ENCODE measurements at regions not wholly inside any gene's neighbourhood (a gene's known extent, or its start where the extent isn't known, plus 50 kb on each side); places are given as distances from the start of the nearest gene placed in this dataset.
A peak's percentile ranks its signal among the peaks of the same experiment; 100 is the strongest.
"Not testable (repeated sequence)": the region's sequence is repeated elsewhere in the genome, so short reads cannot be mapped to it uniquely, and the experiment has no call there.

DNA sequence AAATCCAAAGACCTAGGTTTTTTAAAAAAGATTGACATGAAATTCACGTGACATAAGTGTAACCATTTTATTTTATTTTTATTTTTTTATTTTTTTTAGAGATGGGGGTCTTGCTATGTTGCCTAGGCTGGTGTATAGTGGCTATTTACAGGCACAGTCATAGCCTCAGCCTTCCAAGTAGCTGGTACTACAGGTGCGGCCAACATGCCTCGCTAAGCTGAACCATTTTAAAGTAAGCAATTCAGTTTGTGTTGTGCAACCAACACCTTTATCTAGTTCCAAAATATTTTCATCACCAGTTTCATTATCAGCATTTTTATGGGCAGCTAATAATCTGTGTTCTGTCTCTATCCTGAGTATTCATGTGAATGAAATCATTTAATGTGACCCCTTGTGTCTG lies 107.5 kb upstream of the ENPEP start:
- DNase-seq (ENCODE audit: low read depth, low spot score), result no peak
- in situ Hi-C loops (cut with HindIII; ENCODE audit: low pct_unique_long_range_greater_than_20kb, low sequenced_read_pairs), result no loop called here

DNA sequence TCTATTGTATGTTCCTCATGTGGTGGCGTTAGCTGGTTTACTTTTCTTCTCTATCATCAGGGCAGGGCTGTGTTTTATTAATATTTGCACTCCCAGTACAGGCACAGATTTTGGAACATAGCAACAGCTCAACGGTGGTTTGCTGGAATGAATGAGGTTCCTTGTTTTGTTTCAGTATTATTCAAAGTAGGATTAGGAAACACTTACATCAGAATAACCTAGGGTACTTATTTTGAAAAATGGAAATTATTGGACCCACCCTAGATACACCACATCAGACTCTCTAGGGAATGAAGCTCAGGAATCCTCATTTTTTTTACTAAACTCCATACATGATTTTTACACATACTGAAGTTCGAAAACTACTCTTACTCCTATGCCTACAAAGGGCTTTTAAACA lies 108.8 kb upstream of the ENPEP start:
- DNase-seq (ENCODE audit: low read depth, low spot score), result no peak
- in situ Hi-C loops (cut with HindIII; ENCODE audit: low pct_unique_long_range_greater_than_20kb, low sequenced_read_pairs), result no loop called here

DNA sequence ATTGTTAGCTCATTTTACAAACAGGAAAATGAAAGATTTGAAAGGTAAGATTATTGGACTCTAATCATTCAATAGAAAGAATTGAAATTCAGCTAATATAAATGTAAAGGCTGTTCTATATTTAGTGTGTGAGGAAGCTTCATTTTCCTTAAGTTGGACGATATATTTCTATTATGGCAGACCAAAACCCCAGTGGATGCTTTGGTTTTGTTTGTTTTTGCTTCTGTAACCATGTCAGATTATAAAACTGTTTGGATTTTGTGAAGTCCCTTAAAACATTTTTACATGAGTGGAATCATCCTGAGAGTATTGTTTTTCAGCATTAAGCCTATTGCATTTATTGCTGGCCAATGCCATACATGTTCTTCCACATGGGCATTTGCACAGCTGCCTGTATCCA lies 110.2 kb upstream of the ENPEP start:
- no peak for DNase-seq (ENCODE audit: low read depth, low spot score)
- in situ Hi-C loops (cut with HindIII; ENCODE audit: low pct_unique_long_range_greater_than_20kb, low sequenced_read_pairs), result no loop called here

DNA sequence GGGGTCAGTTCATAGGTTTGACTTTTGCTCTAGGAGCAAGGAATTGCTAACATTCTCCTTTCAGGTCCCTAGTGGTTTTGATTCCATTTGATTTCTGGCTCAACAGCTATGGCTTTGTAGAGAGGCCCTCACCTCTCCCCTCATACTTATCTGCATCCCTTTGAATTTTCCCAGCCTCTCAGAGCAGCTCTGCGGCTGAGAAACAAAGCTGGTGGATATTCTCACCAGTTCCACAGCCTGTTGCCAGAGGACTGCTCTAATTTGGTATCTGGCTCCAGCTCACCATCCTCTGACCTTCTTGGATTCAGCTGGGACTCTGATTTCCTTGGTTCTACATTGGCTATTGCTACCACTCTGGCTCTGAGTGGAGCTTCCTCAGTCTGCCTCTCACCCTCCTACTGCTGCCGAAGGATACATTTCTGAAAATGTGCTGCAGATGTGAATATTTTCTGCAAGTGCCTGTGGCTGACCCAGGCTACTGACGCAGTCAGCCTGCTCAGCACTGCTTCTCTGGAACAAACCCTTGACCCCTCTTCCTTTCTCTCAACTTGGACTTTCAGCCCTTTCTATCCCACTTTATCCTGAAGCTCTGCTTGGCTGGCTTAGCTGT lies 110.9 kb upstream of the ENPEP start:
- no peak for DNase-seq (ENCODE audit: low read depth, low spot score)
- in situ Hi-C loops (cut with HindIII; ENCODE audit: low pct_unique_long_range_greater_than_20kb, low sequenced_read_pairs), result no loop called here

DNA sequence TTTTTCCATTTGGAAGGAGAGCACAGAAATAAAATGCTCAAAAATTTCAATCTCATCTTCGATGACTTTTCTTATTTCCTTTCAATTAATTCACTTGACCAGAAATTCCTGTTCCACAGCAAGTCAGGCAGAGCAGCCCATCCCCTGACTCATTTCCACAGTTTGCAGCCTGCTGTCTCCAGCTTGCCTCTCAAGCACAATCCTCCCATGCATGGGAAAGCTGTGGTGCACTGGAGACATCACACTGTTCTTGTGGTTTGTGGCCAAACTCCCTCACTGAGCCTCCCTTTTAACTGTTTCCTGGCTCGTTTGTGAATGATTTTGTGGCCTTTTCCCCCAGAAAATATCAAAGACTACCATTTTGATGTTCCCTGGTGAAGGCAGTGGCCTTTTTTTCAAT lies 114.0 kb upstream of the ENPEP start:
- in situ Hi-C loops (cut with HindIII; ENCODE audit: low pct_unique_long_range_greater_than_20kb, low sequenced_read_pairs), result no loop called here
- DNase-seq (ENCODE audit: low read depth, low spot score), result peak; percentile 2

DNA sequence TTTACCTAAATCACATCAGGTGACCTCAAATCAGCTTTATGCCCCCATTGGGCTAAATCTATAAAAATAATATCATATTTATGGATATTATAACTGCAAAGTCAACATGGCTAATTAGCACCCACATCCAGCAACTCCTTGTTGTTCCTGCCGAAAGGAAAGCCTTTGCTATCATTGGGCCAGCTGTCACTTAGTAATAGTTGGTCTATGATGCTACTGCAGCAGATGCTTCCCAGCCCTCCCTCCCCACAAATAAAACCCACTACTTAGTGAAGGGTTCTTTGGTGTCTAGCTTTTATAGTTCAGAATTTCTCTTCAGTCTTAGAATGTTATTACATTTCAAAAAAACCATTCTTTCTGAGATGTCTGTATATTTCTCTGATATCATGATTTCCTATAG lies 116.9 kb upstream of the ENPEP start:
- DNase-seq (ENCODE audit: low read depth, low spot score), result no peak
- in situ Hi-C loops (cut with HindIII; ENCODE audit: low pct_unique_long_range_greater_than_20kb, low sequenced_read_pairs), result no loop called here

DNA sequence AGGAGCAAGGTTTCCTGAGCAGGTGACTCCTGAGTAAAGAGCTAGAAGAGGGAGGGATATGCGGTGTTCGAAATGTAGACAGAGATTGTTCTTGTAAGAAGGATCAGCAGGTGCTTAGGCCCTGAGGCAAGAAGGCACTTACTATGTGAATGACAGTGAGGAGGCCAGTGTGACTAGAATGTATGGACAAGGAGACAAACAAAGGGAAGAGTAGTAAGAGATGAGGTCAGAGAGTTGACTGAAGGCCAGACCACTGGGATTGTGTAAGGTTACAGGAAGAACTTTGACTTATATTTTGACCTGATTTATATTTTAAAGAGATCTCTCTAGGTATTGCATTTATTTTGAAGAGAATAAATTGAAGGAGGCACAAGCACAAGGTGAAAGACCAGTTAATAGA lies 118.4 kb upstream of the ENPEP start:
- DNase-seq (ENCODE audit: low read depth, low spot score), result no peak
- in situ Hi-C loops (cut with HindIII; ENCODE audit: low pct_unique_long_range_greater_than_20kb, low sequenced_read_pairs), result no loop called here

DNA sequence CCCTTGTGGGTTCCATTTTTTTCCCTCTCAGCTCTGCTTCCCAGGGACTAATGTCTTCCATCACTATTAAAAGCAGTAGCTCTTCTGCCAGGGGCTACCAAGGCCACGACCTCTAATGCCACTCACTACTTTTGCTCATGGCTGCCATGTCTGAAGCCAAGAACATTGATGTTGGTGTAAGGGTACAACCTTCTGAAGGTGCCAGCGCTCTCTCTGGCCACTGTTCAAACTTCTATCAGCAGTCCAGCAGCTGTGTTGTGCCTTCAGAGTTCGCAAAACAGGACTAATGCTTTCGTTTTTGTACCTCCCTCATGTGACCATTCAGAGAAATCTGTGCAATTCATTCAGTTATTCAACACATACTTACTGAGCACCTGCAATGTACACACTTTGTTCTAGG lies 121.5 kb upstream of the ENPEP start:
- no peak for DNase-seq (ENCODE audit: low read depth, low spot score)
- in situ Hi-C loops (cut with HindIII; ENCODE audit: low pct_unique_long_range_greater_than_20kb, low sequenced_read_pairs), result no loop called here

DNA sequence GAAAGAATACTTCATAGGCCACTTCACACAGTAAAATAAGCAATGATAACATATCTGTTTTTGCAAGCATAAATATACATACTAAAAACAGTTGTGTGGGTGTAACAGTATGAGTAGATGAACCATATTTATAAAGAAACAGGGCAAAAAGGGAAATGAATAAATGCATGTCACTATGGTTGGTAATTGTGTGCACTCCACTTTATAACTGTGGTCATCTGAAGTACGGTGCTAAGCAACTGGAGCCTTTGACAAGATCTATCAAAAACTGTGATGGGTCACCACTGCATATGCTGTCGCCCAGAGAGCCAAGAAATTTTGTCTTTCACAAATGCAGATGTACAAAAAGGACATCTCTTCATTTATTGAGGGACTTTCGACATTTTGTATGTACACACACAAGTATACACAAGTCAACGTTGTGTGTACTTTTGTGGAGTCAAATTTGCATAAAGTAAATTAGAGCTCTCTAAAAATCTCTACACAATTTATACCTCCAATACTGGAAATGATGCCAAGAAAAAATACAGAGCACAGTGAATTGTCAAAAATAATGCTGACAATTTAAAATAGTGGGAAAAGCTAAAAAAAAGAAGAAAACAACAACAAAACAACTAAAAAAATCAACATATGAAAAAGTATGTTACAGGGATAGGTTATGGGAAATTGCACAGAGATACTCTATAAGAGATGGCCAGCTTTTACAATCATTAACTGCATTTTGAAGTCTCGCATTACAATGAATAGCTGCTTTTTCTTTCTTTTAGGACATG lies 123.1 kb upstream of the ENPEP start:
- DNase-seq (ENCODE audit: low read depth, low spot score), result no peak
- in situ Hi-C loops (cut with HindIII; ENCODE audit: low pct_unique_long_range_greater_than_20kb, low sequenced_read_pairs), result no loop called here

DNA sequence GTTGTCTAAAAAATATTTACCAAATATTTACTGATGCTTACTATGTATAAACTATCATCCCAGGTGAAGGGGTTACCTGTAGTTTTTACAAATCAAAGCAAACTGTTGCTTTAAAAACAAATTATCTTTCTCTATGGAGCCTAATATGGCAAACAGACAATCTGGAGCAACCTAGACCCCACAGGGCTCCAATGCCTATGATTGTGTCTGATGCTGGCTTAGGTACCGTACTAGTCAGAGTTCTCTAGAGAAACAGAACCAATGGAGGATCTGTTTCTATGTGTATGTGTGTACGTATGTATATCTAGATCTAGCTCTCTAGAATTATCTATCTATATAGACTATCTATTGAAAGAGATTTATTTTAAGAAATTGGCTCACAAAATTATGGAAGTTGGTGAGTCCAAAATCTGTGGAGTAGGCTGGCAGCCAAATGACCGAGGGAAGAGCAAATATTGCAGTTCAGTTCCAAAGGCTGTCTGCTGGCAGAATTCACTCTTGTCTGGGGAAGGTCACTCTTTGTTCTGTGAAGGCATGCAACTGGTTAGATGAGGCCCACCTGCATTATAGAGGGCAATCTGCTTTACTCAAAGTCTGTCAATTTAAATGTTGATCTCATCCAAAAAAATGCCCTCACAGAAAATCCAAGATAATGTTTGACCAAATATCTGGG lies 127.1 kb upstream of the ENPEP start:
- in situ Hi-C loops (cut with HindIII; ENCODE audit: low pct_unique_long_range_greater_than_20kb, low sequenced_read_pairs), result no loop called here
- DNase-seq (ENCODE audit: low read depth, low spot score), result no peak

DNA sequence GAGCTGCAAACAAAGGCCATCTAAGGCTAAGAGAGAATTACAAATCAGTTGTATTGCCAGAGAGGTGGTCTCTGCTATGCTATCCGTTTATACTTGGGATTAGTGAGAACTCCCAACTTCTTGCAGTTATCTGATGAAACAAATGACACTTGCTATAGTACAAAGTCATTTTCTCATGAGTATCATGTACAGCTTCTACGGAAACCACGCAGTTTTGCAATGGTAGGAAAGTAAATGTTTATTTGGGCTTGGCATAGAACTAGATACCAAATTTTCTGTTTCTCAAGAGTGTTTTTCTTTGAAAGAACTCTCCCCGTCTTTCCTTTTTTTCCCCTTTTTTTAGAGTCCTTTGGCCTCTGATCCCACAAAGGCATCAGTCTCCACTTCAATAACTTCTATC lies 128.2 kb upstream of the ENPEP start:
- no peak for DNase-seq (ENCODE audit: low read depth, low spot score)
- in situ Hi-C loops (cut with HindIII; ENCODE audit: low pct_unique_long_range_greater_than_20kb, low sequenced_read_pairs), result no loop called here

DNA sequence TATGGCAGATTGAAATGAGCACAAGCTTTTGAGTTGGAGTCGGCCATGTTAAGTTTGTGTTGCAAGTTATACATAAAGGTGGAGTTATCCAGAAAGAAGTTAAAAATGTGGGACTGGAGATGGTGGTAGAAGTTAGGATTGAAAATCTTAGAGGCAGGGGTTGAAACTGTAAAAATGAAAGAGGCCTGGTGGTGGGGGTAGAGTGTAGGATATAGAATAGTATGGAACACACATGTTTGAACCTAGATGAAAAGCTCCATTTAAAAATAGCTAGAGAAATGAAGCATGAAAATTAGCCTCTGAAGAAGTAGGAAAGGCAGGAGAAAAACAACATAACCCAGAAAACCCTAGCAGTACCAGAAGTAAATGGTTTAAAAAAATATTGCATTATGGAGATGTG lies 131.8 kb upstream of the ENPEP start:
- DNase-seq (ENCODE audit: low read depth, low spot score), result peak; percentile 41
- in situ Hi-C loops (cut with HindIII; ENCODE audit: low pct_unique_long_range_greater_than_20kb, low sequenced_read_pairs), result no loop called here

DNA sequence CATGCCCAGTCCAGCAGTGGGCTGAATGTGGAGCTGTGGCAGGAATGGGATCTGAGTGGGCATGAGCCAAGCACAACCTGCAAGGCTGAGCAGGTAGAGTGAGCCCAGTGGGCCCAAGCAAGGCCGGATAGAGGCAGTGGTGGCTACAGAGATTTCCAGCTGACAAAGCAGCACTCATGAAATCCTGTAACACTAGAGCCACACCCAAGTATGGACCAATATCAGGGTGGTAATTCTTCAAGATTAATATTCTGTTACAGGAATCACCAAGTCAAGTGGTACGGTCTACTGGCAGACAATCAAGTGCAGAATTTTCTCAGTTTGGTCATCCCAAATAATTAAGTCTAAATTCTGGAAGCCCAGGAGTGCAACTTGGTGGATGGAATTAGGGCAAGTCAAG lies 132.4 kb upstream of the ENPEP start:
- no peak for DNase-seq (ENCODE audit: low read depth, low spot score)
- in situ Hi-C loops (cut with HindIII; ENCODE audit: low pct_unique_long_range_greater_than_20kb, low sequenced_read_pairs), result no loop called here

DNA sequence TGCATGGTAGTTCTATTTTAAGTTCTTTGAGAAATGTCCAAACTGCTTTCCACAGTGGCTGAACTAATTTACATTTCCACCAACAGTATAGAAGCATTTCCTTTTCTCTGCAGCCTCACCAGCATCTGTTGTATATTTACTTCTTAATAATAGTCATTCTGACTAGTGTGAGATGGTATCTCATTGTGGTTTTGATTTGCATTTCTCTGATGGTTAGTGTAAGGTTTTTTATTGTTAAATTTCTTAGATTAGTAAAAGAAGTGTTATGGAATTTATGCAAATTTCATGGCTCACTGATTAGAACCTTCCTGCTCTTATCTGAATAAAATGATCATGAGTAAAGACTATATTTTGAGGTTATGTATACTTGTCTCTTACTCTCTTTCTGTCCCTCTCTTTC lies 134.8 kb upstream of the ENPEP start:
- in situ Hi-C loops (cut with HindIII; ENCODE audit: low pct_unique_long_range_greater_than_20kb, low sequenced_read_pairs), result not testable (repeated sequence)

DNA sequence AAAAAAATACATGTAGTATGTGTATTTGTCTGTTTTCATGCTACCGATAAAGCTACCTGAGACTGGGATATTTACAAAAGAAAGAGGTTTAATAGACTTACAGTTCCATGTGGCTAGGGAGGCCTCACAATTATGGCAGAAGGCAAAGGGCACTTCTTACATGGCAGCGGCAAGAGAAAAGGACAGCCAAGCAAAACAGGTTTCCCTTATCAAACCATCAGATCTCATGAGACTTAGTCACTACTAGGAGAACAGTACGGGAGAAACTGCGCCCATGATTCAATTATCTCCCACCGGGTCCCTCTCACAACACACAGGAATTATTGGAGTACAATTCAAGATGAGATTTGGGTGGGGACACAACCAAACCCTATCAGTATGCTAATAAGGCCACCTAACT lies 137.0 kb upstream of the ELOVL6 start:
- in situ Hi-C loops (cut with HindIII; ENCODE audit: low pct_unique_long_range_greater_than_20kb, low sequenced_read_pairs), result no loop called here
- no peak for DNase-seq (ENCODE audit: low read depth, low spot score)

More for the DNA sequence above, 134.8 kb upstream of the ENPEP start:
- DNase-seq (ENCODE audit: low read depth, low spot score), result not testable (repeated sequence)

DNA sequence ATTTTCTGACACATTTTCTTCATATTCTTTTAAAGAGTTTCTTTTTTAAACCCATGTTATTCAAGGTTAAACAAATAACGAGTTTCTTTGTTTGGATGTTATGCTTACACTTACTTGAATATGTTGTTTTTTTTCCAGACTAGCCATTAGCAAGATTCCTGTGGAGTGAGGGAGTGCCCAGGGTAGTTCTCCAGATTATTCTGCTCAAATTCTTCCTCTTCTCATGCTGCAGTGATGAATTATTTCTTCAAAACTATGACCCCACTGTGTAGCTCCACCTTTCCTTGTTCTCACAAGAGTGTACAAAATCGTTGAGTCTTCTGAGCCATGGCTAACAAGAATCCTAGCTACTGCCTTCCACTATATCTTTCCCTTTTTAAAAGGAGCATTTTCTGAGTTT lies 134.1 kb upstream of the ELOVL6 start:
- in situ Hi-C loops (cut with HindIII; ENCODE audit: low pct_unique_long_range_greater_than_20kb, low sequenced_read_pairs), result no loop called here
- no peak for DNase-seq (ENCODE audit: low read depth, low spot score)

DNA sequence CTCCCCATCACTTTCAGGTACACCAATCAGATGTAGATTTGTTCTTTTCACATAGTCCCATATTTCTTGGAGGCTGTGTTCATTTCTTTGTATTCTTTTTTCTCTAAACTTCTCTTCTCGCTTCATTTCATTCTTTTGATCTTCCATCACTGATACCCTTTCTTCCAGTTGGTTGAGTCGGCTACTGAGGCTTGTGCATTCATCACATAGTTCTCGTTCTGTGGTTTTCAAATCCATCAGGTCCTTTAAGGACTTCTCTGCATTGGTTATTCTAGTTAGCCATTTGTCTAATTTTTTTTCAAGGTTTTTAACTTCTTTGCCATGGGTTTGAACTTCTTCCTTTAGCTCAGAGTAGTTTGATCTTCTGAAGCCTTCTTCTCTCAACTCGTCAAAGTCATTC lies 128.0 kb upstream of the ELOVL6 start:
- in situ Hi-C loops (cut with HindIII; ENCODE audit: low pct_unique_long_range_greater_than_20kb, low sequenced_read_pairs); DNase-seq (ENCODE audit: low read depth, low spot score): not testable (repeated sequence)

DNA sequence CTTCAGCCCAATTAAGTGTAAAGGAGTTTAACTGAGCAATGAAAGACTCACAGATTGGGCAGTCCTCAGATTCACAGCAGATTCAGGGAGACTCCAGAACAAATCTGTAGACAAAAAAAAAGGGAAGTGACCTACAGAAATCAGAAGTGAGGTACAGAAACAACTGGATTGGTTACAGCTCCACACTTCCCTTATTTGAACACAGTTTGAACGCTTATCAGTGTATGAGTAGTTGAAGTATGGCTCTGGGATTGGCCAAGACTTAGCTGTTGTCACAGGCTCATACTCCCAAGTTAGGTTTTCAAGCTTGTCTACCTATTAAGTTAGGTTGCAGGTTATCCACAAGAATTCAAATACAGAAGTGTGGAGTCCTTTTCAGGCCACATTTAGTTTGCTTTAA lies 112.4 kb upstream of the ELOVL6 start:
- in situ Hi-C loops (cut with HindIII; ENCODE audit: low pct_unique_long_range_greater_than_20kb, low sequenced_read_pairs), result no loop called here
- peak; percentile 9 for DNase-seq (ENCODE audit: low read depth, low spot score)

DNA sequence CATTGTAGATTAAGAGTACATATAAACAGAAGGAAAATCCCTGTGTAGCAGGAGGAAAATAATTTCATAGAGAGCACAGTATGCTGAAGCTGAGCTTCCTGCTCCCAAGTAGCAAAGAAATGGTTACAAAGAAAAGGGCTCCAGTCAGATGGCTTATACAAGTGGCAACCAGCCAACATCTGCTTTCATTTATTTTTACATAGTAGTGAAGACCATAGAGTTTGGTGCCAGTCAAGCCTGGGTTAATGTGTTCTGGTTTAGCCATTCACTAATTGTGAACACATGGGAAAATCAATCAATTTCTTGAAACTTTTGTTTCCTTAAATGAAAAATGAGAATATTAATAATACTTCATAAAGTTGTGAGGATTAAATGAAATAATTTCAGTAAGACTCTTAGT lies 111.3 kb upstream of the ELOVL6 start:
- DNase-seq (ENCODE audit: low read depth, low spot score), result no peak
- in situ Hi-C loops (cut with HindIII; ENCODE audit: low pct_unique_long_range_greater_than_20kb, low sequenced_read_pairs), result no loop called here
